Progenitor cell of endocrine pancreas (in vitro differentiated cells): ENCODE measurements at regions not wholly inside any gene's neighbourhood (a gene's known extent, or its start where the extent isn't known, plus 50 kb on each side); places are given as distances from the start of the nearest gene placed in this dataset.
"Not testable (repeated sequence)": the region's sequence is repeated elsewhere in the genome, so short reads cannot be mapped to it uniquely, and the experiment has no call there.

Experiments
- DNase-seq: peaks from one replicate; pipeline ENCODE4 v3.0.0; 2021; ENCODE audit warnings: low spot score; ENCODE audit not compliant: unreplicated experiment
- H3K27ac Mint-ChIP-seq: 2 replicates; pipeline ENCODE4 v1.8.0; 2021; ENCODE audit warnings: mild to moderate bottlenecking, moderate library complexity, mixed read lengths
- H3K27me3 Mint-ChIP-seq: 2 replicates; pipeline ENCODE4 v1.8.0; 2021; ENCODE audit warnings: mixed read lengths
- H3K36me3 Mint-ChIP-seq: 2 replicates; pipeline ENCODE4 v1.8.0; 2022; ENCODE audit warnings: mixed read lengths; ENCODE audit not compliant: insufficient read depth
- H3K4me1 Mint-ChIP-seq: 2 replicates; pipeline ENCODE4 v1.8.0; 2021; ENCODE audit warnings: low read depth, mixed read lengths
- H3K4me3 Mint-ChIP-seq: 2 replicates; pipeline ENCODE4 v1.8.0; 2021; ENCODE audit warnings: low read depth, mild to moderate bottlenecking, moderate library complexity, mixed read lengths
- H3K9me3 Mint-ChIP-seq: 2 replicates; pipeline ENCODE4 v1.8.0; 2021; ENCODE audit warnings: low read depth, mixed read lengths
- TF ChIP-seq, protein P1 (sequence below): fragments of 200-600 bp; sonication (generic); IDR thresholded peaks from one replicate; pipeline ENCODE4 v1.5.0; 2021; ENCODE audit warnings: antibody characterized with exemption, mild to moderate bottlenecking; ENCODE audit not compliant: unreplicated experiment

DNA sequence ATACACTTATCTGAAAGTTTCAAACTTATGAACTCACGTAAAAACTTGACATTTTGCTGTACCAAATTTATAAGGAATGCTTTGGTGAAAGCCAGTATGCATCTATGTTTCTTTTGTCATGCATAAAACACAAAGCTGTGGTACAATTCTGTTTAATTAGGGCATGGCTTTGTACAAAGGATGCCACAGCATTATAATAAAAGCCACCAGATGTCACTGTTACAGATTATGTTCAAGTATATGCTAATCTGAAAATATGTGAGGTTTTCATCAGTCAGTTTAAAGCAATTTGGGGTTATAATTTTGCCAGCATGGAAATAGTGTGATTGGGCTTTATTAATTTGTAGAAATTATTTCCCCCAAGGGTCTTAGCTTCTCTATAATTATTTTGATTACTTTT lies 69.0 kb downstream of the ATOH1 start:
- TF ChIP-seq, protein P1, sequence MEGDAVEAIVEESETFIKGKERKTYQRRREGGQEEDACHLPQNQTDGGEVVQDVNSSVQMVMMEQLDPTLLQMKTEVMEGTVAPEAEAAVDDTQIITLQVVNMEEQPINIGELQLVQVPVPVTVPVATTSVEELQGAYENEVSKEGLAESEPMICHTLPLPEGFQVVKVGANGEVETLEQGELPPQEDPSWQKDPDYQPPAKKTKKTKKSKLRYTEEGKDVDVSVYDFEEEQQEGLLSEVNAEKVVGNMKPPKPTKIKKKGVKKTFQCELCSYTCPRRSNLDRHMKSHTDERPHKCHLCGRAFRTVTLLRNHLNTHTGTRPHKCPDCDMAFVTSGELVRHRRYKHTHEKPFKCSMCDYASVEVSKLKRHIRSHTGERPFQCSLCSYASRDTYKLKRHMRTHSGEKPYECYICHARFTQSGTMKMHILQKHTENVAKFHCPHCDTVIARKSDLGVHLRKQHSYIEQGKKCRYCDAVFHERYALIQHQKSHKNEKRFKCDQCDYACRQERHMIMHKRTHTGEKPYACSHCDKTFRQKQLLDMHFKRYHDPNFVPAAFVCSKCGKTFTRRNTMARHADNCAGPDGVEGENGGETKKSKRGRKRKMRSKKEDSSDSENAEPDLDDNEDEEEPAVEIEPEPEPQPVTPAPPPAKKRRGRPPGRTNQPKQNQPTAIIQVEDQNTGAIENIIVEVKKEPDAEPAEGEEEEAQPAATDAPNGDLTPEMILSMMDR, result peak; percentile 32
- no peaks in the 10 kb centered on the region for H3K27me3 Mint-ChIP-seq

DNA sequence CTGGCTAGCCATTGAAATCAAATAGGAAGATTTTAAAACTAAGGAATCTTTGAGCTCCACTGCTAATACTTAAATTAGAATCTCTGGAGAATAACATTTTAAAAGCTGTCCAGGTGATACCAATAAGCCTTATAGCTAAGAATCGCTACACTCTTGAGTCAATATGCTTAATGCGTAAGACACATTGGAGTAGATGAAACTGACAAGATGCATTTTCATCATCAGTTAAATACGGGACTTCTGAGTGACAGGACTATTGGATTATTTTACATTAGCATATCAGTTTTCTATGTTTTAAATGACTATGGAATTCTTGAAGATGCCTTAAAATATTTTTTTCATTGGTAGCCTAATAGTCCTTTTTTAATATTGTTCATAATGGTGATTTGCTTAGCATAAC lies 80.2 kb downstream of the ATOH1 start:
- TF ChIP-seq, protein P1, result no peak
- Mint-ChIP-seq H3K9me3 (no peaks in the 10 kb centered on the region), H3K27me3 (no peaks in the 10 kb centered on the region), H3K27ac (no peak overlapping the region), H3K36me3 (no peaks in the 10 kb centered on the region), H3K4me1 (no peaks in the 10 kb centered on the region), H3K4me3 (no peak overlapping the region)
- no peak for DNase-seq

More for the DNA sequence above, 69.0 kb downstream of the ATOH1 start:
- no peak overlapping the region for H3K4me3 Mint-ChIP-seq
- DNase-seq, result no peak
- no peaks in the 10 kb centered on the region for H3K9me3 Mint-ChIP-seq
- H3K36me3 Mint-ChIP-seq, result no peaks in the 10 kb centered on the region
- no peak overlapping the region for H3K27ac Mint-ChIP-seq
- H3K4me1 Mint-ChIP-seq, result peaks cover 1% of the 10 kb centered on the region

- Mint-ChIP-seq H3K4me1 (no peaks in the 10 kb centered on the region), H3K4me3 (no peak overlapping the region), H3K27ac (no peak overlapping the region), H3K9me3 (no peaks in the 10 kb centered on the region), H3K27me3 (no peaks in the 10 kb centered on the region), H3K36me3 (no peaks in the 10 kb centered on the region)
- DNase-seq, result no peak
- TF ChIP-seq, protein P1, result no peak
Measured at GRCh38 chr4:93911671-93912070, 83.1 kb downstream of the ATOH1 start.

DNA sequence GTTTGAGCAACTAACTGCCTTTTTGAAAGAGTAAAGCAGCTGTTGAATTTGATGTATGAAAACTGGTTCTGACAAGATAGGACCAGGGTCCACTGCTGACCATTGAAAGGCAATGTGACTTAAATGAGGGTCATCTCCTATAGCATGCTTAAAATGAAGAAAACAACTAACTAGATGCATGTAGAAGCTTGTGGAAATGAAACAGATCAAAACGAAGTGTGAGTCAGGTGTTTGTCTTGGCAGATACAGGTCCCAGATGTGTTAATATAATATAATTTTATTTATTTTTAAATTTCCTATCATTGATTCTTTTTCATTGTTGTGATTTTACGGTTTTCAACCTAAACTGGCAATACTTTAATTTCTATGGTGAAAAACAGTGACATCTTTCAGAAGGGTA lies 83.6 kb downstream of the ATOH1 start:
- Mint-ChIP-seq H3K27ac (no peak overlapping the region), H3K4me3 (no peak overlapping the region), H3K36me3 (no peaks in the 10 kb centered on the region), H3K27me3 (no peaks in the 10 kb centered on the region), H3K4me1 (no peaks in the 10 kb centered on the region), H3K9me3 (no peaks in the 10 kb centered on the region)
- TF ChIP-seq, protein P1, result no peak
- DNase-seq, result no peak

GRCh38 chr4:93918856-93919255 lies 90.3 kb downstream of the ATOH1 start:
- Mint-ChIP-seq H3K4me3 (no peak overlapping the region), H3K4me1 (no peaks in the 10 kb centered on the region), H3K9me3 (no peaks in the 10 kb centered on the region), H3K36me3 (no peaks in the 10 kb centered on the region), H3K27ac (no peak overlapping the region), H3K27me3 (no peaks in the 10 kb centered on the region)
- DNase-seq, result no peak
- TF ChIP-seq, protein P1, result no peak

DNA sequence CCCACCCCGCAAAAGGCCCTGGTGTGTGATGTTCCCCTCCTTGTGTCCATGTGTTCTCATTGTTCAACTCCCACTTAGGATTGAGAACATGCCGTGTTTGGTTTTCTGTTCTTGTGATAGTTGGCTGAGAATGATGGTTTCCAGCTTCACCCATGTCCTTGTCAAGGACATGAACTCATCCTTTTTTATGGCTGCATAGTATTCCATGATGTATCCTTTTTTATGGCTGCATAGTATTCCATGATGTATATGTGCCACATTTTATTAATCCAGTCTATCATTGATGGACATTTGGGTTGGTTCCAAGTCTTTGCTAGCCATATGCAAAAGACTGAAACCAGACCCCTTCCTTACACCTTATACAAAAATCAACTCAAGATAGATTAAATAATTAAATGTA lies 95.0 kb downstream of the ATOH1 start:
- not testable (repeated sequence) for H3K4me1 Mint-ChIP-seq, H3K27me3 Mint-ChIP-seq, H3K9me3 Mint-ChIP-seq, H3K4me3 Mint-ChIP-seq, H3K36me3 Mint-ChIP-seq, H3K27ac Mint-ChIP-seq, DNase-seq
